Endodermal cell (in vitro differentiated cells): ENCODE measurements at regions not wholly inside any gene's neighbourhood (a gene's known extent, or its start where the extent isn't known, plus 50 kb on each side); places are given as distances from the start of the nearest gene placed in this dataset.

Source experiments
- DNase-seq: peaks from one replicate; pipeline ENCODE4 v3.0.0-alpha.2; 2017
- H3K27ac ChIP-seq: 2 replicates; pipeline ENCODE4 v1.5.1; 2013; ENCODE audit warnings: mild to moderate bottlenecking, low read depth, low read length, moderate library complexity
- H3K27me3 ChIP-seq: 2 replicates; pipeline ENCODE4 v1.6.1; 2013; ENCODE audit warnings: mild to moderate bottlenecking, low read length, moderate library complexity; ENCODE audit not compliant: insufficient read depth, control insufficient read depth, poor library complexity, severe bottlenecking
- H3K36me3 ChIP-seq: 2 replicates; pipeline ENCODE4 v1.7.0; 2013; ENCODE audit warnings: mild to moderate bottlenecking, low read length, moderate library complexity; ENCODE audit not compliant: control insufficient read depth, insufficient read depth
- H3K4me1 ChIP-seq: one replicate; pipeline ENCODE4 v1.7.0; 2013; ENCODE audit warnings: low read length; ENCODE audit not compliant: control insufficient read depth, insufficient read depth
- H3K4me3 ChIP-seq: 2 replicates; pipeline ENCODE4 v1.5.1; 2013; ENCODE audit warnings: mild to moderate bottlenecking, low read length, moderate library complexity
- H3K9ac ChIP-seq: 2 replicates; pipeline ENCODE4 v1.6.1; 2013; ENCODE audit warnings: mild to moderate bottlenecking, low read length, moderate library complexity; ENCODE audit not compliant: poor library complexity, severe bottlenecking; ENCODE audit errors: extremely low read depth
- H3K9me3 ChIP-seq: 2 replicates; pipeline ENCODE4 v1.6.1; 2013; ENCODE audit warnings: mild to moderate bottlenecking, low read length, moderate library complexity; ENCODE audit not compliant: control insufficient read depth
- H3K27ac Mint-ChIP-seq: 2 replicates; pipeline ENCODE4 v1.8.0; 2020; ENCODE audit warnings: mixed read lengths
- H3K27me3 Mint-ChIP-seq: 2 replicates; pipeline ENCODE4 v1.8.0; 2021; ENCODE audit warnings: mild to moderate bottlenecking, mixed read lengths; ENCODE audit not compliant: insufficient read depth
- H3K36me3 Mint-ChIP-seq: 2 replicates; pipeline ENCODE4 v1.8.0; 2020; ENCODE audit warnings: low read depth, mixed read lengths
- H3K4me1 Mint-ChIP-seq: 2 replicates; pipeline ENCODE4 v1.8.0; 2020; ENCODE audit warnings: mixed read lengths
- H3K4me3 Mint-ChIP-seq: 2 replicates; pipeline ENCODE4 v1.8.0; 2020; ENCODE audit warnings: mild to moderate bottlenecking, moderate library complexity, mixed read lengths
- H3K9me3 Mint-ChIP-seq: 2 replicates; pipeline ENCODE4 v1.8.0; 2020; ENCODE audit warnings: mild to moderate bottlenecking, mixed read lengths
- WGBS, 2 experiments: methylation state at CpG; one replicate each; pipeline versions ENCODE4 v1.1.5 to v1.1.7; 2013; ENCODE audit warnings: missing lambda C conversion rate in 2 of 2, mixed read lengths in 1 of 2; ENCODE audit not compliant: insufficient coverage in 1 of 2, insufficient read length in 1 of 2; 5-methylcytosine and 5-hydroxymethylcytosine counted together
- TF ChIP-seq, protein P1 (sequence below): fragments of 200-600 bp; sonication (generic); conservative IDR thresholded peaks from 2 replicates; pipeline ENCODE4 v1.5.0; 2021; ENCODE audit warnings: antibody characterized with exemption, mild to moderate bottlenecking

DNA sequence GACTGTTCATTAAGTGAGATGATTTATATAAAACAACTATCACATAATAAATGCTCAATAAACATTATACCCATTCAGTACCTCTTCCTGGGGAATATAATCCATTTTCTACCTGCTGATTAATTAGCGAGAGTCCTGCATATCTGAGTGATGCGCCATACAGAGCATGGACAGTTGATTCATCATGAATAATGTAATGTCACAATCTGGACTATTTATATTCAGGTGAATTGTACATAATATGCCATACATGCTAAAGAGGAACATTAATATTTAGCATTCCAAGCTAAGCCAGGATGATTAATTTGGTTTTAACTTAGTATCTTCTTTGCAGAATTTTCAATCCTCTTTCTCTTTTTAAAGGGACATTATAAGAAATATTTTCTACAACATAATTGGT is 362.0 kb upstream of the XYLT1 start:
- TF ChIP-seq, protein P1, sequence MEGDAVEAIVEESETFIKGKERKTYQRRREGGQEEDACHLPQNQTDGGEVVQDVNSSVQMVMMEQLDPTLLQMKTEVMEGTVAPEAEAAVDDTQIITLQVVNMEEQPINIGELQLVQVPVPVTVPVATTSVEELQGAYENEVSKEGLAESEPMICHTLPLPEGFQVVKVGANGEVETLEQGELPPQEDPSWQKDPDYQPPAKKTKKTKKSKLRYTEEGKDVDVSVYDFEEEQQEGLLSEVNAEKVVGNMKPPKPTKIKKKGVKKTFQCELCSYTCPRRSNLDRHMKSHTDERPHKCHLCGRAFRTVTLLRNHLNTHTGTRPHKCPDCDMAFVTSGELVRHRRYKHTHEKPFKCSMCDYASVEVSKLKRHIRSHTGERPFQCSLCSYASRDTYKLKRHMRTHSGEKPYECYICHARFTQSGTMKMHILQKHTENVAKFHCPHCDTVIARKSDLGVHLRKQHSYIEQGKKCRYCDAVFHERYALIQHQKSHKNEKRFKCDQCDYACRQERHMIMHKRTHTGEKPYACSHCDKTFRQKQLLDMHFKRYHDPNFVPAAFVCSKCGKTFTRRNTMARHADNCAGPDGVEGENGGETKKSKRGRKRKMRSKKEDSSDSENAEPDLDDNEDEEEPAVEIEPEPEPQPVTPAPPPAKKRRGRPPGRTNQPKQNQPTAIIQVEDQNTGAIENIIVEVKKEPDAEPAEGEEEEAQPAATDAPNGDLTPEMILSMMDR: no peak
- Histone ChIP-seq H3K4me1 (no peaks in the 10 kb centered on the region), H3K4me3 (no peak overlapping the region), H3K9ac (no peak overlapping the region), H3K27ac (no peak overlapping the region), H3K9me3 (no peaks in the 10 kb centered on the region), H3K36me3 (no peaks in the 10 kb centered on the region), H3K27me3 (no peaks in the 10 kb centered on the region)
- H3K4me3 Mint-ChIP-seq: no peak overlapping the region
- H3K27me3 Mint-ChIP-seq: no peaks in the 10 kb centered on the region
- no peak overlapping the region for H3K27ac Mint-ChIP-seq
- H3K4me1 Mint-ChIP-seq: no peaks in the 10 kb centered on the region
- no peak for DNase-seq
- H3K9me3 Mint-ChIP-seq: no peaks in the 10 kb centered on the region
- no peaks in the 10 kb centered on the region for H3K36me3 Mint-ChIP-seq
- WGBS, 2 experiments: 100% methylated on average over 2 of the region's 2 CpGs; no CpG with 5 or more reads in 1 of the 2 experiments

DNA sequence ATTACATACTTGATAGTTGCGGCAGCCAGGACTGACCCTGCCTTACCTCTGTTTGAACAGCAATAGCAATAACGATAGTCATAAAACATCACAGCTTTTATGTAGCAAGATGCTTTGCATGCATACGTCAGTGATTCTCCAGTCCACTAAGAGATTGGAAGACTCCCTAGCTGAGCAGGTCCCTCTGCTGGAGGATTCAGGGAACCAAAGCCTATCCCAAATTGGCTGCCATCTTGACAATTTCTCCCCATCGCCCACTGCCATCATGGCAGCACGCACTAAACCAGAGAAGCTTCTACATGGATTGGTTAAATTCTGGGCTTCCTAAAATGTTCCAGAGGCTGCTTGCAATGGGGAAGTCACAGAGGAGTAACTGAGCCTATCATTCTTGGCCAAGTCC is 360.6 kb upstream of the XYLT1 start:
- no peaks in the 10 kb centered on the region for H3K27me3 ChIP-seq
- TF ChIP-seq, protein P1: peak; percentile 67
- H3K4me3 ChIP-seq: no peak overlapping the region
- no peak overlapping the region for H3K9ac ChIP-seq
- H3K36me3 Mint-ChIP-seq: no peaks in the 10 kb centered on the region
- 91 to 98% methylated on average over 5 of the region's 5 CpGs for WGBS, 2 experiments
- H3K27me3 Mint-ChIP-seq: no peaks in the 10 kb centered on the region
- no peak overlapping the region for H3K4me3 Mint-ChIP-seq
- no peaks in the 10 kb centered on the region for H3K36me3 ChIP-seq
- no peaks in the 10 kb centered on the region for H3K9me3 Mint-ChIP-seq
- no peaks in the 10 kb centered on the region for H3K9me3 ChIP-seq
- no peaks in the 10 kb centered on the region for H3K4me1 Mint-ChIP-seq
- H3K27ac Mint-ChIP-seq: no peak overlapping the region
- H3K4me1 ChIP-seq: no peaks in the 10 kb centered on the region
- no peak overlapping the region for H3K27ac ChIP-seq
- DNase-seq: peak; percentile 62

DNA sequence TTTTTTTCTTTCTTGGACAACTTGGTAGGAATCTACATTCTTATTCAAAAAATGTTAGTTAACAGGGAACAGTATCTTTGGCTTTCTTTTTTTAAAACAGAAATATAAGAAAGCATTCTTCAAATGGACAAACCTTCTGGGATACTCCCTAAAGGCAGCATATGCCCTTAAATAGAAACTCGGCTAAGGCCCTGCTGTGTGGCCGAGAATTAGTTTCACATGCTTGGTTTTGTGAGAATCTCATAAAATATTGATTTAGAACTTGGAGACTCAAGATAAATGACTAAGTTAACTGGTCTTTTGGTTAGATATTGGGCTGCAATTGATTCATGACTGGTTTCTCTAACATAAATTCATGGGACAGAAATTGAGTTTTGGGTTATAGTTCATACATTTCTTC is 359.9 kb upstream of the XYLT1 start:
- no peaks in the 10 kb centered on the region for H3K27me3 ChIP-seq
- TF ChIP-seq, protein P1: no peak
- Mint-ChIP-seq H3K9me3 (no peaks in the 10 kb centered on the region), H3K4me3 (no peak overlapping the region), H3K27me3 (no peaks in the 10 kb centered on the region), H3K4me1 (no peaks in the 10 kb centered on the region), H3K27ac (no peak overlapping the region), H3K36me3 (no peaks in the 10 kb centered on the region)
- whole genome bisulfite sequencing, 2 experiments: 95% methylated on average over 2 of the region's 2 CpGs; no CpG with 5 or more reads in 1 of the 2 experiments
- H3K9me3 ChIP-seq: no peaks in the 10 kb centered on the region
- DNase-seq: no peak
- no peak overlapping the region for H3K27ac ChIP-seq
- no peak overlapping the region for H3K4me3 ChIP-seq
- no peaks in the 10 kb centered on the region for H3K4me1 ChIP-seq
- no peaks in the 10 kb centered on the region for H3K36me3 ChIP-seq
- H3K9ac ChIP-seq: no peak overlapping the region
